GM12874 (cell line): ENCODE measurements at regions not wholly inside any gene's neighbourhood (a gene's known extent, or its start where the extent isn't known, plus 50 kb on each side); places are given as distances from the start of the nearest gene placed in this dataset.

Experiments
- CTCF ChIP-seq: IDR thresholded peaks from 2 replicates; pipeline ENCODE4 v1.5.1; 2011; ENCODE audit warnings: low read depth, mild to moderate bottlenecking, control low read depth, low read length, moderate library complexity; ENCODE audit not compliant: insufficient read depth

GRCh38 chr12:119931402-119931801 is 54.3 kb upstream of the CIT start:
- no peak for TF ChIP-seq CTCF

GRCh38 chr12:119932921-119933320 is 55.8 kb upstream of the CIT start:
- TF ChIP-seq CTCF, result no peak

GRCh38 chr12:119936705-119937311 is 52.2 kb upstream of the BICDL1 start:
- no peak for TF ChIP-seq CTCF

GRCh38 chr12:119938049-119938667 is 50.9 kb upstream of the BICDL1 start:
- TF ChIP-seq CTCF, result peak; percentile 74
